GM23248 (cell line): ENCODE measurements at regions not wholly inside any gene's neighbourhood (a gene's known extent, or its start where the extent isn't known, plus 50 kb on each side); places are given as distances from the start of the nearest gene placed in this dataset.

Experiments used
- DNase-seq: peaks from one replicate; pipeline ENCODE4 v3.0.0-alpha.2; 2015
- H2AFZ ChIP-seq: fragments of 200-600 bp; sonication (generic); 2 replicates; pipeline ENCODE4 v1.6.1; 2016; ENCODE audit warnings: antibody characterized with exemption
- H3F3A ChIP-seq: fragments of 200-600 bp; sonication (generic); 2 replicates; pipeline ENCODE4 v1.6.1; 2016; ENCODE audit warnings: mild to moderate bottlenecking, antibody characterized with exemption, mixed run types; ENCODE audit not compliant: insufficient read depth
- H3K27ac ChIP-seq: fragments of 200-600 bp; sonication (generic); 2 replicates; pipeline ENCODE4 v1.5.1; 2016; ENCODE audit warnings: mild to moderate bottlenecking
- H3K27me3 ChIP-seq: fragments of 200-600 bp; sonication (generic); replicated peaks from 2 replicates; pipeline ENCODE4 v1.6.1; 2016; ENCODE audit warnings: mild to moderate bottlenecking; ENCODE audit not compliant: insufficient read depth
- H3K36me3 ChIP-seq: fragments of 200-600 bp; sonication (generic); 2 replicates; pipeline ENCODE4 v1.6.1; 2016; ENCODE audit warnings: low read depth, mild to moderate bottlenecking
- H3K4me1 ChIP-seq: fragments of 200-600 bp; sonication (generic); 2 replicates; pipeline ENCODE4 v1.6.1; 2016; ENCODE audit warnings: mild to moderate bottlenecking; ENCODE audit not compliant: insufficient read depth
- H3K4me2 ChIP-seq: fragments of 200-600 bp; sonication (generic); one replicate; pipeline ENCODE4 v1.6.1; 2016; ENCODE audit warnings: mild to moderate bottlenecking; ENCODE audit not compliant: unreplicated experiment
- H3K4me3 ChIP-seq: fragments of 200-600 bp; sonication (generic); 2 replicates; pipeline ENCODE4 v1.5.1; 2016; ENCODE audit warnings: mild to moderate bottlenecking
- H3K79me2 ChIP-seq: fragments of 200-600 bp; sonication (generic); 2 replicates; pipeline ENCODE4 v1.6.1; 2016; ENCODE audit warnings: mild to moderate bottlenecking; ENCODE audit not compliant: insufficient read depth
- H3K9ac ChIP-seq: fragments of 200-600 bp; sonication (generic); 2 replicates; pipeline ENCODE4 v1.6.1; 2016; ENCODE audit warnings: mild to moderate bottlenecking
- H3K9me2 ChIP-seq: fragments of 200-600 bp; sonication (generic); 2 replicates; pipeline ENCODE4 v1.6.1; 2016; ENCODE audit warnings: mixed run types, mild to moderate bottlenecking, moderate library complexity; ENCODE audit not compliant: insufficient read depth
- H3K9me3 ChIP-seq: fragments of 200-600 bp; sonication (generic); one replicate; pipeline ENCODE4 v1.6.1; 2017; ENCODE audit warnings: low read depth
- H4K20me1 ChIP-seq: fragments of 200-600 bp; sonication (generic); 2 replicates; pipeline ENCODE4 v1.6.0; 2016; ENCODE audit not compliant: insufficient read depth
- EZH2 ChIP-seq: fragments of 200-600 bp; sonication (generic); IDR thresholded peaks from 2 replicates; pipeline ENCODE4 v1.6.1; 2018; ENCODE audit warnings: antibody characterized with exemption, mild to moderate bottlenecking; ENCODE audit not compliant: insufficient read depth, poor library complexity, severe bottlenecking
- EZH2phosphoT487 ChIP-seq: fragments of 200-600 bp; sonication (generic); IDR thresholded peaks from 2 replicates; pipeline ENCODE4 v1.6.1; 2018; ENCODE audit warnings: antibody characterized with exemption, moderate library complexity, mild to moderate bottlenecking, low read depth; ENCODE audit not compliant: insufficient read depth
- WGBS, 2 experiments: methylation state at CpG; one replicate each; pipeline ENCODE4 v1.1.6; 2015 to 2017; ENCODE audit warnings: low lambda C conversion rate in 2 of 2, low coverage in 1 of 2; ENCODE audit errors: missing lambda C conversion rate in 2 of 2; 5-methylcytosine and 5-hydroxymethylcytosine counted together
- in situ Hi-C: fragments of 300-500 bp; cut with MboI; formaldehyde crosslinking; loops from 2 replicates; pipeline ENCODE4 v1.15.0; 2020

DNA sequence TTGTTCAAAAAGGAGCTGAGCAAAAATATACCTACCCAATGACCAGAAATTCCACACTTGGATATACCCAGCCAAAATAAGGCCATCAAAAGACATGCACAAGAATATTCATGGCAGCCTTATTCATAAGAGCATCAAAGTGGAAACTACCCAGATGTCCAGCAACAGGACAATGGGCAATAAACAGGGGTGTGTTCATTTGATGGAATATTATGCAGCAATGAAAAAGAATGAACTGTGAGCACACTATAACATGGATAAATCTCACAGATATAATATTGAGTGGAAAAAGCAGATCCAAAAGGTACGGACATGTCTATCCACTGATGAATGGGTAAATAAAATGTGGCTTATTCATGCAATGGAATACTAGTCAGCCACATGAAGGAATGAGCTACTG, 209.2 kb upstream of the LHX5 start:
- H4K20me1 ChIP-seq = no peaks in the 10 kb centered on the region

DNA sequence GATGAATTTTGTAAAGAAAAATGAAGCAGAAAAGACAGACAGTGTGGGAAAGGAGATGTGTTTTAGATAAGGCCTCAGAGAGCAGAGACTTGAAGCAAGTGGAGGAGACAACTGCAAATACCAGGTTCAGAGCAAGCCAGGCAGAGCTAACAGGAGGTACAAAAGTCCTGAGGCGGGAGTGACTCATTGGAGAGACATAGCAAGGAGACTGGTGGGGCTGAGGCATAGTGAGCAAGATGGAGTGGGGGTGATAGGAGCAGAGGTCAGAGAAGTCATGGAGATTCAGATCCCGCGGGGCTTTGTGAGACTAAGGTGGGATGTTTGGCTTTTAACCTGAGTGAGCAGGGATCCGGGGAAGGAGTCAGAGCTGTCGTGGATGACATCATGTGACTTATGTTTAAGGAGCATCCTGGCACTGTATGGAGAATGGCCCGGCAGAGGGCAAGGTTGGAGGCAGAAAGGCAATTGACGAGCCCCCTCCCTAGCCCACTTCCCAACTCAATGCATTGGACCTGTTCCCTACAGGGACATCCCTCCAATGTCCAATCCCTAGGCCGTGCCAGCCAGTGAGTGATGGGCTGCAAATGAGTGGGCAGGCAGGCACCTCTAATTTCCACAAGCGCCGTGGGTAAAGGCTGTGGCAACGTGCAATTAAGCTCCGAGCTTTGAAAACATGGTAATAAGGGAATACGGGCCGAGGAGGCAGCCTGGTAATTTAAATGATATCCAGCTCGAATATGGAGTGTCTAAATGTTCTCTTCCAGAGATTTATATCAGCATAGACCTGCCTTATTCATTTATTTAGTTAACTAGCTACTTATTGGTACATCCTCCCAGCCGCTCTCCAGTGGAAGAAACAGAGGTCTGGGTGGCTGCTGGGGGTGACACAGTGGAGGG, 206.8 kb upstream of the LHX5 start:
- in situ Hi-C loops = no loop called here
- H4K20me1 ChIP-seq = no peaks in the 10 kb centered on the region
- peak; percentile 18 for DNase-seq

More for the DNA sequence above, 209.2 kb upstream of the LHX5 start:
- TF ChIP-seq EZH2phosphoT487 (no peak), EZH2 (no peak)
- no peak overlapping the region for H3K4me3 ChIP-seq
- in situ Hi-C loops = no loop called here
- H3K27ac ChIP-seq = no peak overlapping the region
- no peaks in the 10 kb centered on the region for H3K9me3 ChIP-seq
- H3K9ac ChIP-seq = no peak overlapping the region
- H3K36me3 ChIP-seq = no peaks in the 10 kb centered on the region
- H3K4me1 ChIP-seq = no peaks in the 10 kb centered on the region
- no peak overlapping the region for H2AFZ ChIP-seq
- no peaks in the 10 kb centered on the region for H3F3A ChIP-seq
- no peak overlapping the region for H3K4me2 ChIP-seq
- no peaks in the 10 kb centered on the region for H3K9me2 ChIP-seq
- H3K79me2 ChIP-seq = no peaks in the 10 kb centered on the region
- H3K27me3 ChIP-seq = peaks cover 23% of the 10 kb centered on the region
- WGBS, 2 experiments = 35 to 50% methylated on average over 1 of the region's 1 CpG
- no peak for DNase-seq

DNA sequence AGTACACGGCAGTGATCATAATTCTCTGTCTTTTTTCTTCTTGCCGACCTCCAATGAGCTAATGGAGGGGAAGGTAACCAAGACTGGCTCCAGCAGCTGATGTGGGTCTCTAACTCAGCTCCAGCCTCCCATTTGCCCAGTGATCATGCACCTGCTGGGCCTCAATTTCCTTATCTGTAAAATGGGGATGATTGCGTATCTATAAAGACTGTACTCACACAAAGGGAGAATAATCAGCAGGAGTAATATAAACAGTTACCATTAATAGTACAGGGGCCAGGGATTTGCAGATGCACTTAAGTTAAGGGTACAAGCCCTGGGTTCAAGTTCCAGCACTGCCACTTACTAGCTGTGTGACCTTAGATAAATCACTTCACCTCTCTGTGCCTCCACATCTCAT, 204.9 kb upstream of the LHX5 start:
- Histone ChIP-seq H3K9me2 (no peaks in the 10 kb centered on the region), H3K27ac (no peak overlapping the region), H3K9me3 (no peaks in the 10 kb centered on the region), H2AFZ (no peak overlapping the region), H3K4me3 (no peak overlapping the region), H3K9ac (no peak overlapping the region), H3K27me3 (peaks cover 42% of the 10 kb centered on the region), H3K4me1 (no peaks in the 10 kb centered on the region), H3K36me3 (no peaks in the 10 kb centered on the region), H4K20me1 (no peaks in the 10 kb centered on the region), H3K79me2 (no peaks in the 10 kb centered on the region), H3F3A (no peaks in the 10 kb centered on the region), H3K4me2 (no peak overlapping the region)
- no peak for DNase-seq
- TF ChIP-seq EZH2phosphoT487 (no peak), EZH2 (no peak)
- 43 to 47% methylated on average over 3 of the region's 3 CpGs for WGBS, 2 experiments
- in situ Hi-C loops = no loop called here

More for the DNA sequence above, 206.8 kb upstream of the LHX5 start:
- Histone ChIP-seq H3K9me2 (no peaks in the 10 kb centered on the region), H3K27ac (no peak overlapping the region), H3K9me3 (no peaks in the 10 kb centered on the region), H3K4me2 (no peak overlapping the region), H3K79me2 (no peaks in the 10 kb centered on the region), H3K9ac (no peak overlapping the region), H3K27me3 (peaks cover 33% of the 10 kb centered on the region), H3K36me3 (no peaks in the 10 kb centered on the region), H3F3A (no peaks in the 10 kb centered on the region), H3K4me3 (no peak overlapping the region), H3K4me1 (no peaks in the 10 kb centered on the region), H2AFZ (no peak overlapping the region)
- 38 to 45% methylated on average over 16 of the region's 16 CpGs for WGBS, 2 experiments
- TF ChIP-seq EZH2phosphoT487 (no peak), EZH2 (no peak)

DNA sequence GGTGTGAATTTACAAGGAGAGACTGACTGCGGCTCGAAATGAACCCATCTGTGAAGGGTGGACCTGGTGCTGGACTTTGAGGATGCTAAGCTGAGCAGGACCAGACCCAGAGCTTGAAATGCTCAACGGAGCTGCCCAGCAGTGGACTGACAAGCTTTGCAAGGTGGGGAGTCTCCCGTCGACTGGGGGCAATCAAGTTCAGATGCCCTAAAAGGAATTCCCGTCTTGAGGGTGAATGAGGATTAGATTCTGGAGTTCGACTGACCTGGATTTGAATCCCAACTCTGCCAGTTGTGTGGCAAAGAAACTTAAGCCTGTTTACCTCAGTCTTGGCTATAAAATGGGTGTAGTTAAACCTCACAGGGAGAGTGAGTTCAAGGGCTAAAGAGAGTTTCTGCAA, 204.4 kb upstream of the LHX5 start:
- H3K4me3 ChIP-seq = no peak overlapping the region
- no peaks in the 10 kb centered on the region for H4K20me1 ChIP-seq
- no peaks in the 10 kb centered on the region for H3K79me2 ChIP-seq
- no peak overlapping the region for H3K27ac ChIP-seq
- in situ Hi-C loops = no loop called here
- TF ChIP-seq EZH2 (no peak), EZH2phosphoT487 (no peak)
- H3F3A ChIP-seq = no peaks in the 10 kb centered on the region
- H3K27me3 ChIP-seq = peaks cover 42% of the 10 kb centered on the region
- 36 to 46% methylated on average over 7 of the region's 7 CpGs for WGBS, 2 experiments
- H3K4me2 ChIP-seq = no peak overlapping the region
- no peaks in the 10 kb centered on the region for H3K9me2 ChIP-seq
- H3K9me3 ChIP-seq = no peaks in the 10 kb centered on the region
- no peak overlapping the region for H2AFZ ChIP-seq
- no peak for DNase-seq
- H3K36me3 ChIP-seq = no peaks in the 10 kb centered on the region
- H3K4me1 ChIP-seq = no peaks in the 10 kb centered on the region
- no peak overlapping the region for H3K9ac ChIP-seq
